ENCODE measurements at regions not wholly inside any gene's neighbourhood (a gene's known extent, or its start where the extent isn't known, plus 50 kb on each side); places are given as distances from the start of the nearest gene placed in this dataset.

- no peak for DNase-seq (ENCODE audit: low read depth)
- TF ChIP-seq, protein P1, sequence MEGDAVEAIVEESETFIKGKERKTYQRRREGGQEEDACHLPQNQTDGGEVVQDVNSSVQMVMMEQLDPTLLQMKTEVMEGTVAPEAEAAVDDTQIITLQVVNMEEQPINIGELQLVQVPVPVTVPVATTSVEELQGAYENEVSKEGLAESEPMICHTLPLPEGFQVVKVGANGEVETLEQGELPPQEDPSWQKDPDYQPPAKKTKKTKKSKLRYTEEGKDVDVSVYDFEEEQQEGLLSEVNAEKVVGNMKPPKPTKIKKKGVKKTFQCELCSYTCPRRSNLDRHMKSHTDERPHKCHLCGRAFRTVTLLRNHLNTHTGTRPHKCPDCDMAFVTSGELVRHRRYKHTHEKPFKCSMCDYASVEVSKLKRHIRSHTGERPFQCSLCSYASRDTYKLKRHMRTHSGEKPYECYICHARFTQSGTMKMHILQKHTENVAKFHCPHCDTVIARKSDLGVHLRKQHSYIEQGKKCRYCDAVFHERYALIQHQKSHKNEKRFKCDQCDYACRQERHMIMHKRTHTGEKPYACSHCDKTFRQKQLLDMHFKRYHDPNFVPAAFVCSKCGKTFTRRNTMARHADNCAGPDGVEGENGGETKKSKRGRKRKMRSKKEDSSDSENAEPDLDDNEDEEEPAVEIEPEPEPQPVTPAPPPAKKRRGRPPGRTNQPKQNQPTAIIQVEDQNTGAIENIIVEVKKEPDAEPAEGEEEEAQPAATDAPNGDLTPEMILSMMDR (conservative IDR thresholded peaks at IDR 0.05; ENCODE audit: low read depth, low read length): no peak
- H3K4me3 ChIP-seq (ENCODE audit: low read length): no peak overlapping the region
Observed at GRCh38 chr11:69572233-69572860, 68.6 kb upstream of the CCND1 start.

- no peak for DNase-seq (ENCODE audit: low read depth)
- H3K4me3 ChIP-seq (ENCODE audit: low read length): no peak overlapping the region
- TF ChIP-seq, protein P1 (conservative IDR thresholded peaks at IDR 0.05; ENCODE audit: low read depth, low read length): no peak
Observed at GRCh38 chr11:69572861-69573260, 68.1 kb upstream of the CCND1 start.

DNA sequence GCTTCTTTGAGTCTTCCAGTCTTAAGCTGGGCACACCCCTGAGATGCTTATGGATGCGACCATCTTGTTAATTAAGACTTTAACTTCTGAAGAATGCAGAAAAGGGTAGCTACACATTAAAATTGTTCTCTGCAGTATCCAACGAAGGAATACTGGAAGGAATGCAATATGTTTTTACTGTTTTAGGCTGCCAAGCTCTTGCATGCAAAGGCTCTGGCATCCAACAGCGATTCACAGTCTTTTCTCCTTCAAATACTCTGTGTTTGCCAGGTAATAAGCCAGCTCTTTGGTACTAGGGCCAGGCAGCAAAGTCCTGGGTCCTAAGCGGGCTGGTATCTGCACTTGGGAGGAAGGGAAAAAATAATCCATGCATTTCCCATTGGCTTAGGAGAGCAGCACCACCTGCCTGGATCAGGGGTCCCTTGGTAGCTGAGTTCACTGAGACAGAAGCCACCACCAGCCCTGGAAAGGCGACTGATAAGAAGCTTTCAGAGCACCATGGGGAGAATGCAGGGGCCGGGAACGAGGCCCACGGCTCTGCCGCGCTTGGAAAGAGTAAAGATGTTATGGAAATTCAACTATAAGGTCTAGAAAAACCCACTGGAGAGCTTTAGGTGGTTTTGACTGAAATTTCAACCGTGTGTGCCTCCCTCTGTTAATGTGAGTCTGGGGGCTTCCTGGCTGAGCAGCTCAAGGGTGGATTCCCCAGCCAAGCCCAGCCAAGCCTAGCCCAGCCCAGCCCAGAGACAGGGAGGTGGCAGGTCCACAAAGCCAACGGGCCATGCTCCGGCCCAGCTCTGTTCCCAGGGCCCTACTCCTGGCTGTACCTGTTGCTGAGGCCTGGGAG, 67.0 kb upstream of the CCND1 start:
- no peak overlapping the region for H3K4me3 ChIP-seq (ENCODE audit: low read length)
- no peak for DNase-seq (ENCODE audit: low read depth)
- TF ChIP-seq, protein P1 (conservative IDR thresholded peaks at IDR 0.05; ENCODE audit: low read depth, low read length): no peak

DNA sequence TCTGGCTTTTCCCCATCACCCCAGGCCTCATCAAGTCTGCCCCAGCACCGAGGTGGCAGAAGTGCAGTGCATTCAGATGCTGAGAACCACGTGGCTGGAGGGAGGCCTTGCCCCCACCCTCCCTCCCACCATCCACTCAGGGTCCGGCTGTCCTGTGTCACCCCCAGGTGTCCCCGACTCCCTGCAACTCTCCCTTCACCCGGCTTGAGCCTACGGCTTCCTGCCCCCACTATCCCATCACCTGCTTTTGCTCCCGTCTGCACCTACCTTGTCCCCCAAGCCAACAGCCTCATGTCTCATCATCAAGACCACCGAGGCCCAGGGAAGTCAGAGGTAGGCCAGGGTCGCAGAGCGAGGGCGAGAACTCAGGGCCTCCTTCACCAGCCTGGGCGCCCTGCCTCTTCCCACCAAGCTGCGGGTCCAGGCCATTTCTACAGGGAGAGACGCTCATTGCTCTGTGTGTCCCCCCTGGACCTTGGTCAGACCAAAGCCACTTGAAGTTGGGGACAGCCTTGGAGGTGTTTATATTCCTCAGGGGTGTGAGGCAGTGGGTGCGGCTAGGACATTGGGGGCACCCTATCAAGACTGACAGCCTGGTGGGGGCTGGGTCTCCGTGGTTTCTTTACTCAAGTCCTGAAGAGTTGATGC, 66.2 kb upstream of the CCND1 start:
- TF ChIP-seq, protein P1 (conservative IDR thresholded peaks at IDR 0.05; ENCODE audit: low read depth, low read length): no peak
- DNase-seq (ENCODE audit: low read depth): no peak
- no peak overlapping the region for H3K4me3 ChIP-seq (ENCODE audit: low read length)

- DNase-seq (ENCODE audit: low read depth): no peak
- TF ChIP-seq, protein P1 (conservative IDR thresholded peaks at IDR 0.05; ENCODE audit: low read depth, low read length): no peak
- no peak overlapping the region for H3K4me3 ChIP-seq (ENCODE audit: low read length)
Observed at GRCh38 chr11:69575296-69576068, 65.5 kb upstream of the CCND1 start.

- DNase-seq (ENCODE audit: low read depth): no peak
- TF ChIP-seq, protein P1 (conservative IDR thresholded peaks at IDR 0.05; ENCODE audit: low read depth, low read length): no peak
- no peak overlapping the region for H3K4me3 ChIP-seq (ENCODE audit: low read length)
Observed at GRCh38 chr11:69576069-69576782, 64.7 kb upstream of the CCND1 start.

All from retinal pigment epithelial cell (primary cell).